OCI-M1 (cell line): ENCODE measurements at regions not wholly inside any gene's neighbourhood (a gene's known extent, or its start where the extent isn't known, plus 50 kb on each side); places are given as distances from the start of the nearest gene placed in this dataset.
A peak's percentile ranks its signal among the peaks of the same experiment; 100 is the strongest.

Experiments
- DNase-seq: peaks from one replicate; lab custom pipeline; 2025; lab: John Stamatoyannopoulos, UW

- DNase-seq = peak; percentile 46
Observed at GRCh38 chr5:87949676-87950631, 318.7 kb downstream of the TMEM161B start.

DNA sequence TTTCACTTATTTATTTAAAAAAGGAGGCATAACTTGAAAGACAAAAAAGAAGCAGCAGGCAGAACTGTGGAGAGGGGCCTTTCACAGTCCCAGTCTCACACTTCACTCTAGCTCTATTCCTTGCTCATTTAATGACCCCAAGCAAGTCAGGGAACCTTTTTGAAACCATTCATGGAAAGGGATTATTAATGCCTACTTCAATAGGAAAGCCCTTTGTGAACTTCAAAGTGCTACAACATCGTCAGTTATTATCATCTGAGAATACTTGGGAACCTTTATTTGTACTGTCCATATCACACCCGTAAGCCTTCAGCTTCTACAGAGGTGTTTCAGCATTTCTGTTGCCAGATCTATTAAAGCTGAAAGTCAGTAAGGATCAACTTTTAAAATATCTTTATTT, 320.2 kb downstream of the TMEM161B start:
- no peak for DNase-seq

GRCh38 chr5:87946271-87946670, 322.4 kb downstream of the TMEM161B start:
- DNase-seq = no peak

DNA sequence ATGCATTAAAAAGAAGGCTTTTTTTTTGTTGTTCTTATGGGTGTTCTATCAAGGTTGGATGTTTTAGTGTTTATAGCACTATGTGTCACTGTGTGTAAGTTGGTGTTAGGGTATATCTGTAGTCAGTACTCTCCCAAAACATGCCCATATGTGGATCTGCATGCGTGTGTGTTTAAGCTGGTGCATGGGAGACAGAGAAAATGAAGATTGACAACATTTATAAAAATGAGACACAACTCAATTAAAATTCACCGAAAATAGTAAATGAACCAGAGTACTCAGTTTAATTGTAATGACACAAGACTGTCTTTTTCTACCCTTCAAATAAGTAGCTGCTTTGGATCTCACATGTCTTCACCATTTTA, 323.4 kb downstream of the TMEM161B start:
- no peak for DNase-seq

DNA sequence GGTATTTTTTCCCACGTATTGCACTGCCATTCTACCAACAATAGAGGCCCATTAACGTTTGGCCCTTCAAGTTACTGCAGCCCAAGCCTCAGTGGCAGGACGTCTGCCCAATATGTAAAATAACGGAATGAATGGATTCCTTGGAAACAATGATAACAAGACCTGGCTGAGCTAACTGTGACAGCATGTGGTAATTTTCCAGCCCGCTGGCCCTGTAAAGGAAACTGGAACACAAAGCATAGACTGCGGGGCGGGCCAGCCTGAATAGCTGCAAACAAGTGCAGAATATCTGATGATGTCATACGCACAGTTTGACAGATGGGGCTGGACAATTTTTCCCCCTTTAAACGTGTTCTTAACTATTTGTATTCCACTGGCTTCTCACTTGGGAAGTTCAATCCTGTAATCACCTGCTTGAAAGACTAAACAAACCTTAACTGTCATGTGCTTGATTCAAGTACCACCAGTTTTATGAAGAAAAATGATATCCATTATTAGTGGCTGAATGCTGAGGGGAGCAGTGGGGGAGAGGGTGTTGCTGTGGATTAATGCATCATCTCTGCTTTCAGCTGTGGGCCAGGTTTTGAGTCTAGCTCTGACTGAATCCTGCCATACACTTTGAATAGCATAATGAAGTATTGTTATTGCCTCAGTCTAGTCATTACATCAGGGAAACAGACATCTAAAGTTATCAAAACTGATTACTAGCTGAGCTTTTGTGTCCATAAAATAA, 323.9 kb downstream of the TMEM161B start:
- DNase-seq = no peak

DNA sequence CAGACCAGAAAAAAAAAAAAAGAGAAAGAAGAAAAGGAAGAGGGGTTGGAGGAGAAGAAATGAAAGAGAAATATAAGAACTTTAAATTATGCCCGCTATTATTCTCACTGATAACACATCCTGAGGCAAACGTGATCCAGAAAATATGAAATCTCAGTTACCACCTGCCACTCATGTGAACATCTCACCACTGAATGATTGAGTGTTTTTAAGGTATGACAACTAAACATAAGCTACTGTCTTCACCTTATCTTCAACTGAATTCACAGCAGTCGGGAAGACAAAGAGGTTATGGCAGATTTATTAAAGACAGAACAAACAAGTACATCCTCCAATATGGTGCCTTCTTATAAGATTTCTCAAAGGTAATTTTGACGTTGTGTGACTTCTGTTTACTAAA, 327.9 kb downstream of the TMEM161B start:
- DNase-seq = no peak

DNA sequence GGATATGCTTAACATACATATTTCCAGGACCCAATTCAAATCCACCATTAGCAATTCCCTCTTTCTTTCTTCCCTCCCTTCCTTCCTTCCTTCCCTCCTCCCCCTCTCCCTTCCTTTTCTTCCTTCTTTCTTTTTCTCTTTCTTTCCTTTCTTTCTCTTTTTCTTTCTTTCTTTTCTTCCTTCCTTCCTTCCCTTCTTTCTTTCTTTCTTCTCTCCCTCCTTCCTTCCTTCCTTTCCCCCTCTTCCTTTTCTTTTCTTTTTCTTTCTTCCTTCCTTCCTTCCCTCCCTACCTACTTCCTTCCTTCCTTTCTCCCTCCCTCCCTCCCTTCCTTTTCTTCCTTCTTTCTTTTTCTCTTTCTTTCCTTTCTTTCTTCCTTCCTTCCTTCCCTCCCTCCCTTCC, 332.0 kb downstream of the TMEM161B start:
- DNase-seq = no peak

GRCh38 chr5:87924436-87924835, 344.2 kb downstream of the TMEM161B start:
- DNase-seq = no peak

GRCh38 chr5:87916320-87916719, 352.3 kb downstream of the TMEM161B start:
- no peak for DNase-seq

DNA sequence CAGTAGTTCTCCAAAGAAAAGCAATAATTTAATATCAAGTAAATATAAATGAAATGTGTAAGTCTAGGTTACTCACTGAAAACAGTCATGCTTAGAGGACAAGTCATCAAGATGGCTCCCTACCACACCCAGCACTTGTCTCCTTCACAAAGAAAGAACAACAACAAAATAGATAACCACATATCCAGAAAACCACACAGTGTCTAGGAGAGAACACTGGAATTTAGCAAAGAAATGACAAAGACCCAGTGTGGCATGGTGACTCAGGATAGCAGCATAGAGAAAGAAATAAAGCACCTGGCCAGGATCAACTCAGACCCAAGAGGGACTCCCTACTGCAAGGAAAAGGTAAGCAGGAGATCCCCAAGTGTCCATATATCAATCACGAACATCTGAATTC, 356.2 kb downstream of the TMEM161B start:
- DNase-seq = no peak

- no peak for DNase-seq
Observed at GRCh38 chr5:87909382-87909781, 359.3 kb downstream of the TMEM161B start.

DNA sequence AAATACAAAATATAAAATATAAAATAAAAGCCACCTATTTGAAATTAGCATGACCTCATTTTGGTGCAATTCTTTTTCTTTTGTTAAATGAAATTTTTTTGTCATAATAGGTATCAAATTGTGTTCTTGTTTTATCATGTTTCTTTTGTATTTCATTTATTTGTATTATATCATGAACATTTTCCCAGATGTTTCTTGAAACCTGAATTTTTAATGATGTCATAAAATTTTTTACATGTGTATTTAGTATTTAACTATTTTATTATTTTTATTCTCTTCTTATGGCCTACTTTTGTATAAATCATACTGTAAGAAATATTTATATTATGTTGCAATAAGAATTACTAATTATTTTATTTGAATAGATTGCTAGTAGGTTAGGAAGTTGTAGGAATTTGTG, 361.7 kb downstream of the TMEM161B start:
- DNase-seq = no peak

DNA sequence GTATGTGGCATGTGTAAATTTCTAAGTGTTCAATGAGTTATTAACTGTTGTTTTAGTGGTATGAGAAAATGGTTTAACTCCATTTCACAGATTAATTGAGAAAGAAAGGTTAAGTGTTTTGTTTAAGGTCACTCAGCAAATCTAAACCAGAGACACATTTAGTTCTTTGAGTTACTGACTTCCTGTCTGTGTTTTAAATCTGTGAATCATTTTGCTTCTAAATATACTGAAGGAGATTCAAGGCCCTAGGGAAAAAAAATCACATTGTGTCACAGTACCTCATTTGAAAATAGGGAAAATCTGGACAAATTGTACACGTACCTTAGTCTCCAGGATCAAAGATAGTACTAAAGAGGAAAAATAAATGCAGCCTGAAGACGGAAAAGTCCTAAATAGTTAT, 368.2 kb downstream of the TMEM161B start:
- no peak for DNase-seq

GRCh38 chr5:87899721-87900131, 368.9 kb downstream of the TMEM161B start:
- no peak for DNase-seq

- no peak for DNase-seq
Observed at GRCh38 chr5:87899208-87899661, 369.4 kb downstream of the TMEM161B start.

DNA sequence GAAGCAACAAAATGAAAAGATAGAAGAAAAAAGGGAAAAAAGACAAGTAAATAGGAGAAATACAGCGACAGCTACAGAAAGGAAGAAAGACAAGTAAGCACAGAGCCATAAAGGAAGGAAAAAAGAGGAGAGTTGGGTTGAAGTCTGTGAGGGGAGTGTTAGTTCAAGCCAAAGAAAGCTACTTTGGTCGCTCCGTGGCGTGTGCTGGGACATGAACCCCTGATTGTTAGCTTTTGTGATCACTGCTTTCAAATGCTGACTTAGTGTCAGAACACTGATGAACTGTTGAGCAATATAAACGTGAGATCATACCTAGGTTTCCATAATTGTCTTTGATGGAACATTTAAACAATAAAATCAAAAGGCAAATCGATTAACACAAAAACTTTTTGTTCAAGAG, 370.1 kb downstream of the TMEM161B start:
- no peak for DNase-seq

GRCh38 chr5:87888139-87888538, 380.5 kb downstream of the TMEM161B start:
- no peak for DNase-seq

GRCh38 chr5:87887247-87887646, 381.4 kb downstream of the TMEM161B start:
- no peak for DNase-seq

GRCh38 chr5:87886164-87886563, 382.5 kb downstream of the TMEM161B start:
- DNase-seq = no peak

DNA sequence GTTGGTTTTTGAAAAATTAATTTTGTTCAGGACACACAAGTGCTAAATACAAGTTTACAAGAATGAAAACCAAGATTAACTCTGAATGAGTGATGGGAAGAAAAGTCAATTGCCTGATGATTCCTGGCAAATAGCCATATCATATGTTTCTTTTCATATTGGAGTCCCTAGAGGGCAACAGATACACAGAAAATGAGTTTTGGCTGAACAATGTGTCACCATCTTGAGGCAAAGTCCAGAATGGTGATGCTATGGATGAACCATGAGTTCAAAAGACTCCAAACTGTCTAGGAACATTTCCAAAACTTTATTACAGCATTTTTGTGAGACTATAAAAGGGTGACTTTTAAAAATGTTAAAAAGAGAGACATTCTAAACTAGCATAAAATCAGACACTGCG, 382.9 kb downstream of the TMEM161B start:
- peak; percentile 32 for DNase-seq

GRCh38 chr5:87877495-87877894, 391.1 kb downstream of the TMEM161B start:
- no peak for DNase-seq

- peak; percentile 42 for DNase-seq
Observed at GRCh38 chr5:87877023-87877422, 391.6 kb downstream of the TMEM161B start.

DNA sequence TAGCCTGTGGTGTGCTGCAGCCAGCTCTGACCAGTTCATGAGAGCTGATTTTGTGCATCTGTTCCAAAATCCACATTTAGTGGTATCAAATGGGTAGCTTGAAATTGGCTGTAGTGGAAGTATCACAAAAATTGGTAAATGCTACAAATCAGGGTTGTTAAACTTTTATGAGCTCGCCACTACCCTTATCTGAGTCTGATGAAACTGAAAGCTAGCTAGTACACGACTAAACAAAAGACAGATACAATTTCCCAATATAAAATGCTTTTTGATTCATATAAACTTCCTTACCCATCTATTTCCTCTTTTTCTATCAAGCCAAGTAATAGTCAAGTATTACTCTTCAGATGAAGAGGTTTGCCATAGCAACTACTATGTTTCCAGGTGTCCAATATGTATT, 392.0 kb downstream of the TMEM161B start:
- peak; percentile 42 for DNase-seq
